Left ventricle myocardium inferior (tissue), 1 donor: ENCODE measurements at regions not wholly inside any gene's neighbourhood (a gene's known extent, or its start where the extent isn't known, plus 50 kb on each side); places are given as distances from the start of the nearest gene placed in this dataset.

Experiments
- DNase-seq: peaks from one replicate; pipeline ENCODE4 v3.0.0-alpha.2; 2020
- H3K27ac ChIP-seq: fragments of 200-600 bp; replicated peaks from 2 replicates; pipeline ENCODE4 v1.8.0; 2021
- H3K27me3 ChIP-seq: fragments of 200-600 bp; 2 replicates; pipeline ENCODE4 v1.8.0; 2021; ENCODE audit warnings: low read depth
- H3K36me3 ChIP-seq: fragments of 200-600 bp; 2 replicates; pipeline ENCODE4 v1.8.0; 2021
- H3K4me1 ChIP-seq: fragments of 200-600 bp; 2 replicates; pipeline ENCODE4 v1.8.0; 2021
- H3K4me3 ChIP-seq: fragments of 200-600 bp; 2 replicates; pipeline ENCODE4 v1.8.0; 2021; ENCODE audit warnings: mild to moderate bottlenecking, moderate library complexity
- H3K9me3 ChIP-seq: fragments of 200-600 bp; replicated peaks from 2 replicates; pipeline ENCODE4 v1.8.0; 2021
- CTCF ChIP-seq: fragments of 200-600 bp; IDR thresholded peaks from 2 replicates; pipeline ENCODE4 v1.8.0; 2021; ENCODE audit warnings: antibody characterized with exemption, mild to moderate bottlenecking, borderline replicate concordance
- intact Hi-C: fragments of 100-400 bp; cut with micrococcal nuclease; formaldehyde crosslinking; loops from one replicate; pipeline ENCODE4 v1.11.0; 2022
- donor health status: DM: no; HTN: yes; CAD: no; lungs with severe emphysema.

GRCh38 chr6:54730767-54731630, 115.6 kb upstream of the FAM83B start:
- Histone ChIP-seq H3K9me3 (peaks cover 26% of the 10 kb centered on the region), H3K4me3 (no peak overlapping the region), H3K27ac (no peak overlapping the region), H3K27me3 (no peaks in the 10 kb centered on the region), H3K4me1 (no peaks in the 10 kb centered on the region), H3K36me3 (no peaks in the 10 kb centered on the region)
- intact Hi-C loops: no loop called here
- no peak for TF ChIP-seq CTCF
- DNase-seq: no peak

GRCh38 chr6:54737247-54737646, 109.3 kb upstream of the FAM83B start:
- Histone ChIP-seq H3K36me3 (no peaks in the 10 kb centered on the region), H3K4me3 (no peak overlapping the region), H3K4me1 (no peaks in the 10 kb centered on the region), H3K27ac (no peak overlapping the region), H3K27me3 (no peaks in the 10 kb centered on the region), H3K9me3 (peaks cover 32% of the 10 kb centered on the region)
- TF ChIP-seq CTCF: no peak
- intact Hi-C loops: no loop called here
- no peak for DNase-seq

- Histone ChIP-seq H3K27ac (no peak overlapping the region), H3K27me3 (no peaks in the 10 kb centered on the region), H3K4me3 (no peak overlapping the region), H3K36me3 (no peaks in the 10 kb centered on the region), H3K9me3 (peaks cover 28% of the 10 kb centered on the region), H3K4me1 (no peaks in the 10 kb centered on the region)
- intact Hi-C loops: no loop called here
- TF ChIP-seq CTCF: no peak
- no peak for DNase-seq
These were observed 98.6 kb upstream of the FAM83B start for GRCh38 chr6:54747955-54748354.

GRCh38 chr6:54754406-54754805, 92.2 kb upstream of the FAM83B start:
- Histone ChIP-seq H3K9me3 (no peaks in the 10 kb centered on the region), H3K4me1 (no peaks in the 10 kb centered on the region), H3K27ac (no peak overlapping the region), H3K4me3 (no peak overlapping the region), H3K27me3 (no peaks in the 10 kb centered on the region), H3K36me3 (no peaks in the 10 kb centered on the region)
- no peak for DNase-seq
- no peak for TF ChIP-seq CTCF
- intact Hi-C loops: no loop called here

GRCh38 chr6:54758340-54758739, 88.2 kb upstream of the FAM83B start:
- Histone ChIP-seq H3K27ac (no peak overlapping the region), H3K4me3 (no peak overlapping the region), H3K36me3 (no peaks in the 10 kb centered on the region), H3K4me1 (no peaks in the 10 kb centered on the region), H3K27me3 (no peaks in the 10 kb centered on the region), H3K9me3 (no peaks in the 10 kb centered on the region)
- intact Hi-C loops: no loop called here
- no peak for DNase-seq
- no peak for TF ChIP-seq CTCF
